ENCODE measurements at regions not wholly inside any gene's neighbourhood (a gene's known extent, or its start where the extent isn't known, plus 50 kb on each side); places are given as distances from the start of the nearest gene placed in this dataset.

DNA sequence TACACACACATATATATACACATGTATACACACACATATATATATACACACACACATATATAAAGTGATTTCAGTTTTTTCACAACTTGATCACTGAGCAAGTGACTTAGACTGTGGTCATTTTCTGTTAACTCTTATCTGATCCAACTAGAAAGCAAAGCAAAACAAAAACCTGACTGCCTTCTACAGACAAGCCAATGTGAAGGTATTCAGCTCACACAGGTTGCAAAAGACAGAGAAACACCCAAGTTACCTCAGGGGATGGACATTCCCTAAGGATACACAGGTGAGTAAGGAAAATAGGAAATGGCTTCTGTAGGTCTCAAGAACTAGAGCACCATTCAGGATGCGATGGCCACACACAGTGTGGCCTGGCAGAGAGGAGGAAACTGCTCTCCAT, 58.4 kb upstream of the IER3 start:
- TF ChIP-seq, protein P1, sequence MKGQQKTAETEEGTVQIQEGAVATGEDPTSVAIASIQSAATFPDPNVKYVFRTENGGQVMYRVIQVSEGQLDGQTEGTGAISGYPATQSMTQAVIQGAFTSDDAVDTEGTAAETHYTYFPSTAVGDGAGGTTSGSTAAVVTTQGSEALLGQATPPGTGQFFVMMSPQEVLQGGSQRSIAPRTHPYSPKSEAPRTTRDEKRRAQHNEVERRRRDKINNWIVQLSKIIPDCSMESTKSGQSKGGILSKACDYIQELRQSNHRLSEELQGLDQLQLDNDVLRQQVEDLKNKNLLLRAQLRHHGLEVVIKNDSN (IDR thresholded peaks at IDR 0.05): no peak
- TF ChIP-seq TAF1 (IDR thresholded peaks at IDR 0.05; ENCODE audit: low read depth) (no peak), YY1 (IDR thresholded peaks at IDR 0.05; ENCODE audit: low read depth) (no peak), TEAD4 (IDR thresholded peaks at IDR 0.05) (no peak)
- TF ChIP-seq, protein P2, sequence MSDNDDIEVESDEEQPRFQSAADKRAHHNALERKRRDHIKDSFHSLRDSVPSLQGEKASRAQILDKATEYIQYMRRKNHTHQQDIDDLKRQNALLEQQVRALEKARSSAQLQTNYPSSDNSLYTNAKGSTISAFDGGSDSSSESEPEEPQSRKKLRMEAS (IDR thresholded peaks at IDR 0.05): no peak
- TF ChIP-seq, protein P3, sequence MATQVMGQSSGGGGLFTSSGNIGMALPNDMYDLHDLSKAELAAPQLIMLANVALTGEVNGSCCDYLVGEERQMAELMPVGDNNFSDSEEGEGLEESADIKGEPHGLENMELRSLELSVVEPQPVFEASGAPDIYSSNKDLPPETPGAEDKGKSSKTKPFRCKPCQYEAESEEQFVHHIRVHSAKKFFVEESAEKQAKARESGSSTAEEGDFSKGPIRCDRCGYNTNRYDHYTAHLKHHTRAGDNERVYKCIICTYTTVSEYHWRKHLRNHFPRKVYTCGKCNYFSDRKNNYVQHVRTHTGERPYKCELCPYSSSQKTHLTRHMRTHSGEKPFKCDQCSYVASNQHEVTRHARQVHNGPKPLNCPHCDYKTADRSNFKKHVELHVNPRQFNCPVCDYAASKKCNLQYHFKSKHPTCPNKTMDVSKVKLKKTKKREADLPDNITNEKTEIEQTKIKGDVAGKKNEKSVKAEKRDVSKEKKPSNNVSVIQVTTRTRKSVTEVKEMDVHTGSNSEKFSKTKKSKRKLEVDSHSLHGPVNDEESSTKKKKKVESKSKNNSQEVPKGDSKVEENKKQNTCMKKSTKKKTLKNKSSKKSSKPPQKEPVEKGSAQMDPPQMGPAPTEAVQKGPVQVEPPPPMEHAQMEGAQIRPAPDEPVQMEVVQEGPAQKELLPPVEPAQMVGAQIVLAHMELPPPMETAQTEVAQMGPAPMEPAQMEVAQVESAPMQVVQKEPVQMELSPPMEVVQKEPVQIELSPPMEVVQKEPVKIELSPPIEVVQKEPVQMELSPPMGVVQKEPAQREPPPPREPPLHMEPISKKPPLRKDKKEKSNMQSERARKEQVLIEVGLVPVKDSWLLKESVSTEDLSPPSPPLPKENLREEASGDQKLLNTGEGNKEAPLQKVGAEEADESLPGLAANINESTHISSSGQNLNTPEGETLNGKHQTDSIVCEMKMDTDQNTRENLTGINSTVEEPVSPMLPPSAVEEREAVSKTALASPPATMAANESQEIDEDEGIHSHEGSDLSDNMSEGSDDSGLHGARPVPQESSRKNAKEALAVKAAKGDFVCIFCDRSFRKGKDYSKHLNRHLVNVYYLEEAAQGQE (IDR thresholded peaks at IDR 0.05; ENCODE audit: low read depth): no peak

All from Ishikawa (cell line).